HTR-8/SVneo (cell line): ENCODE measurements at regions not wholly inside any gene's neighbourhood (a gene's known extent, or its start where the extent isn't known, plus 50 kb on each side); places are given as distances from the start of the nearest gene placed in this dataset.
A peak's percentile ranks its signal among the peaks of the same experiment; 100 is the strongest.

Experiments used
- DNase-seq: peaks from one replicate; pipeline ENCODE4 v3.0.0; 2011; ENCODE audit warnings: low spot score, mixed read lengths; ENCODE audit not compliant: insufficient read length
- FAIRE-seq: peaks from 2 replicates; lab custom pipeline; 2011; peaks lifted over from hg19 to GRCh38; lab: Jason Lieb, UNC

- DNase-seq (no peak), FAIRE-seq (no peak)
These were observed 73.3 kb downstream of the TASL start for GRCh38 chrX:30504309-30504708.

GRCh38 chrX:30495468-30495867, 82.1 kb downstream of the TASL start:
- DNase-seq (no peak), FAIRE-seq (no peak)

GRCh38 chrX:30493348-30493747, 84.2 kb downstream of the TASL start:
- DNase-seq (no peak), FAIRE-seq (no peak)

GRCh38 chrX:30489323-30489722, 88.2 kb downstream of the TASL start:
- peak; percentile 26 for DNase-seq
- peak; percentile 95 for FAIRE-seq

- FAIRE-seq (peak; percentile 42), DNase-seq (peak; percentile 34)
These were observed 89.5 kb downstream of the TASL start for GRCh38 chrX:30488092-30488491.

- DNase-seq, result no peak
- FAIRE-seq, result no peak
These were observed 93.6 kb downstream of the TASL start for GRCh38 chrX:30483996-30484395.

- DNase-seq (no peak), FAIRE-seq (no peak)
These were observed 109.1 kb downstream of the TASL start for GRCh38 chrX:30468471-30468870.
